Activated T-cell treated with anti-CD3 and anti-CD28 coated beads, Interleukin-2, amount 50 U/mL, for 24 hours (primary cell): ENCODE measurements at regions not wholly inside any gene's neighbourhood (a gene's known extent, or its start where the extent isn't known, plus 50 kb on each side); places are given as distances from the start of the nearest gene placed in this dataset.

Experiments
- DNase-seq: peaks from one replicate; pipeline ENCODE4 v3.0.0-alpha.2; 2020
- H3K27ac Mint-ChIP-seq: 2 replicates; pipeline ENCODE4 v1.8.0; 2020; ENCODE audit warnings: mild to moderate bottlenecking, mixed read lengths
- H3K27me3 Mint-ChIP-seq: 2 replicates; pipeline ENCODE4 v1.8.0; 2020; ENCODE audit warnings: mixed read lengths
- H3K36me3 Mint-ChIP-seq: 2 replicates; pipeline ENCODE4 v1.8.0; 2020; ENCODE audit warnings: low read depth, mixed read lengths
- H3K4me1 Mint-ChIP-seq: 2 replicates; pipeline ENCODE4 v1.8.0; 2020; ENCODE audit warnings: low read depth, mixed read lengths
- H3K4me3 Mint-ChIP-seq: 2 replicates; pipeline ENCODE4 v1.8.0; 2020; ENCODE audit warnings: mild to moderate bottlenecking, moderate library complexity, mixed read lengths
- H3K9me3 Mint-ChIP-seq: 2 replicates; pipeline ENCODE4 v1.8.0; 2020; ENCODE audit warnings: mixed read lengths

DNA sequence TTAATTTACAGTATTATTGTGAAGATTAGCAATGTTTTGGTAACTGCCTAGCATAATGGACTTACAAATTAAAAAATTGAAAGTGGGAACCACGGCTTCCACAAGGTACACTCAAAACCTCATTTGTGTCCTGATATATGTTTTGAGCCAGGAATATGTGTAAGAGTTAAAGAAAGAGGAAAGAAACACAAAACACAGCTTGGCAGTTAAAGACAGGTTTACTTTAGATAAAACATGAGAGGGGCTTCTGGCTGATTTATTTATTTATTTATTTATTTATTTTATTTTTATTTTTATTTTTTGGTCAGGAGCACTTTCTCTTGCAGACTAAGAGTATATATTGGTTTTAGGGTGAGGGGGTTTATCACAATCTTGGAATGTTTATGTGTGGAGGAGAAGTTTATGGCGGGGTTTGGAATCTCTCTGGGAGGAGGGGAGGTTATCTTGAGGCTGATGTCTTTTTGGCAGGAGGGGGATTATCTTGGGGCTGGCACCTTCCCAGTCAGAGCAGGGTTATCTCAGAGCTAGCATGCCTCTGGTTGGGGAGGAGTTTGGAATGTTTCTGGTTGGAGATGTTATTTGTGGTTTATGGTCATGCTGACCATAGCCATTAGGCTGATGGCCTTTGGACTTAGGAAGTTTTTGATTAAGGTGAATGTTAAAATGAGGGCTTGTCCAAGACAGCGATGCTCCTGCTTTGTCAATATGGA is 436.7 kb downstream of the DAD1 start:
- H3K9me3 Mint-ChIP-seq: no peaks in the 10 kb centered on the region
- no peak overlapping the region for H3K4me3 Mint-ChIP-seq
- no peaks in the 10 kb centered on the region for H3K36me3 Mint-ChIP-seq
- H3K27me3 Mint-ChIP-seq: no peaks in the 10 kb centered on the region
- DNase-seq: no peak
- H3K4me1 Mint-ChIP-seq: peaks cover 7% of the 10 kb centered on the region
- H3K27ac Mint-ChIP-seq: no peak overlapping the region

DNA sequence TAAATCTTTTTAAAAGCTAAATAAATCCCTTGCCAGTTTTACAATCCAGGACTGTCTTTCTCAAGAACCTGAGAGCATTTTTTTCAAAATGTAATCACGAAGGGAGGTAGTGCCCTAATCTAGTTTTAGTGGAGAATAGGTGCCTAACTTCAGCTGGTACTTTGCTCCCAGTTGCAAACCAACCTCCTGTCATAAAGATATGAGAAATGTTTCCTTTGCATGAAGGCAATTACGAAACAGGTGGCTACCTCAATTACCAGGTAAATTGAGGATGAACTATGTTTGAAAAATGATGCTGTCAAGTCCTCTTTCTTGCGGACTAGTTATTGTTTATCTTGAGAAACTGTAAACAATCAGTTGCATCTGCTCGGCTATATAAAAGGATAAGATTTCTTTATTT is 437.9 kb downstream of the DAD1 start:
- Mint-ChIP-seq H3K4me3 (no peak overlapping the region), H3K27ac (no peak overlapping the region), H3K4me1 (peaks cover 7% of the 10 kb centered on the region), H3K27me3 (no peaks in the 10 kb centered on the region), H3K36me3 (no peaks in the 10 kb centered on the region), H3K9me3 (no peaks in the 10 kb centered on the region)
- no peak for DNase-seq

DNA sequence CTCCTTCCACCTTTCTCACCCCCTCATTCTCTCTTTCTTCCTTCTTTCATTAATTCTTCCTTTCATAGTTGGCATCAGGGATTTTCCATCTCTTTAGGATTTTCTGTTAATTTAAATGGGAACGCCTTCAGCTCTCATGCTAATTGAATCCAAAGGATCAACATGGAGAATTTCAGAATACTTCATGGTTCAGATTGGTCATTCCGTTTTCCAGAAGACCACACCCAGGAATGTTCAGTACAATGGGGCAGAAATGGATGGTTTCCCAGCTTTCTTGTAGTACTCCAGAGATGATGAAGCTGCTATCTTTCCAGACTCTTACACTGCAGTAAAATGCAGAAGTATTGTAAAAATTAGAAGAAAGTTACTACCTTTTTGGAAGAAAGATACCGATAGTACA is 440.0 kb downstream of the DAD1 start:
- DNase-seq: no peak
- no peaks in the 10 kb centered on the region for H3K36me3 Mint-ChIP-seq
- peaks cover 7% of the 10 kb centered on the region for H3K4me1 Mint-ChIP-seq
- H3K4me3 Mint-ChIP-seq: no peak overlapping the region
- no peaks in the 10 kb centered on the region for H3K9me3 Mint-ChIP-seq
- H3K27ac Mint-ChIP-seq: no peak overlapping the region
- no peaks in the 10 kb centered on the region for H3K27me3 Mint-ChIP-seq

DNA sequence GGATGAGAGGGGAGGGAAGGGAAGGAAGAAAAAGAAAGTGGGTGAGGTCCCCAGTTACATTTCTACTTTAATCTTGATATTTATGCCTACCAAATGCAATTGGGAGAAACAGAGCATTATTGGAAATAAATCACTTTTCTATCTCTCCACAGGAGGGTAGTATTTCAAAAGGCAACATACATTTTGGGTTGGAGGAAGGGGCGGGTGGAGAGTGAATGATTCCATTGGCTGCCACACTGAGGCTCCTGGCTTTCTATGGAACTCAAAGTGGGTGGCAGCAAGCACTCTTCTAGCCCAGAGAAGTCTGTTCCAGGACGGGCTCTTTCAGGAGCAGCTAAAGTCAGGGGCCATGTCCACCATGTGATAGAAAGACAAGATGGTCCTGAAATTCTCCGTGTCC is 441.3 kb downstream of the DAD1 start:
- DNase-seq: no peak
- Mint-ChIP-seq H3K27ac (peak overlapping the region; percentile 89), H3K9me3 (no peaks in the 10 kb centered on the region), H3K4me3 (peak overlapping the region; percentile 72), H3K4me1 (peaks cover 5% of the 10 kb centered on the region), H3K27me3 (no peaks in the 10 kb centered on the region), H3K36me3 (no peaks in the 10 kb centered on the region)

DNA sequence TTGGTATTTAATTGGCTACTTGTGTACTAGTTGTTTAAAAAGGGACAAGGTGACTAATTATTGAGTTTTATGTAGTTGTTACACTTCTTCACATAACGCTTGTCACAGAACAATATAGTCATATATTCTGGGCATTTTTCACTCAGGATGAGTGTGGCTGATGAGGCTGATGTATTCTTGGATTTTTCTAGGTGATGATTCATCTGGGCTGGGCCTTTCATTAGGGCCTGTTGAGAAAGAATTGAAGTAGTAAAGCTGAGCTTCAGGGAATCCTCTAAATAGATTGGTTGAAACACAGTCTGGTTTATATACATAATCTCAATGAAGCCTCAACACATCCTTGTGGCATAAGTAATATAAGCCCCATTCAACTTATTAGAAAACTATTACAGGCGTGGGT is 445.7 kb downstream of the DAD1 start:
- Mint-ChIP-seq H3K4me3 (no peak overlapping the region), H3K27ac (no peak overlapping the region), H3K9me3 (no peaks in the 10 kb centered on the region), H3K4me1 (peaks cover 2% of the 10 kb centered on the region), H3K36me3 (no peaks in the 10 kb centered on the region), H3K27me3 (no peaks in the 10 kb centered on the region)
- DNase-seq: no peak

DNA sequence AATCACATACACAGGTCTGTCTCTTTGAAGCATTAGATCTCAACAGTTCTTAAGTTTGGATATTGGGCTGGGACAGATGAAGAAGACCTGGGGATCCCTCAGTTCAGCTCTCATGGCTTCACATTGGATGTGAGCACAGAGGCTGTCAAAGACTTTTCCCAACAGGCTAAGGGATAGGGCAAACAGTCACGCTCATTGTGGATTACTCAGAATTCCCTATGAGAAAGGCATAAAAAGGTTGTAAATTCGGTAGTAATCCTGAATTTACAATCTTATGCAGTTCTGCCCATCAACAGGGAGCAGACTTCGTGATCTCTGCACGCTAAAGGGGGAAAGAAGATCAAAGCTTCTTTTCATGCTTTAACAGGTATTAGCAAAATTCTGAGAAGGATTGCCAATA is 448.4 kb downstream of the DAD1 start:
- H3K36me3 Mint-ChIP-seq: no peaks in the 10 kb centered on the region
- H3K27ac Mint-ChIP-seq: no peak overlapping the region
- no peak overlapping the region for H3K4me3 Mint-ChIP-seq
- no peaks in the 10 kb centered on the region for H3K27me3 Mint-ChIP-seq
- H3K9me3 Mint-ChIP-seq: no peaks in the 10 kb centered on the region
- no peak for DNase-seq
- no peaks in the 10 kb centered on the region for H3K4me1 Mint-ChIP-seq

DNA sequence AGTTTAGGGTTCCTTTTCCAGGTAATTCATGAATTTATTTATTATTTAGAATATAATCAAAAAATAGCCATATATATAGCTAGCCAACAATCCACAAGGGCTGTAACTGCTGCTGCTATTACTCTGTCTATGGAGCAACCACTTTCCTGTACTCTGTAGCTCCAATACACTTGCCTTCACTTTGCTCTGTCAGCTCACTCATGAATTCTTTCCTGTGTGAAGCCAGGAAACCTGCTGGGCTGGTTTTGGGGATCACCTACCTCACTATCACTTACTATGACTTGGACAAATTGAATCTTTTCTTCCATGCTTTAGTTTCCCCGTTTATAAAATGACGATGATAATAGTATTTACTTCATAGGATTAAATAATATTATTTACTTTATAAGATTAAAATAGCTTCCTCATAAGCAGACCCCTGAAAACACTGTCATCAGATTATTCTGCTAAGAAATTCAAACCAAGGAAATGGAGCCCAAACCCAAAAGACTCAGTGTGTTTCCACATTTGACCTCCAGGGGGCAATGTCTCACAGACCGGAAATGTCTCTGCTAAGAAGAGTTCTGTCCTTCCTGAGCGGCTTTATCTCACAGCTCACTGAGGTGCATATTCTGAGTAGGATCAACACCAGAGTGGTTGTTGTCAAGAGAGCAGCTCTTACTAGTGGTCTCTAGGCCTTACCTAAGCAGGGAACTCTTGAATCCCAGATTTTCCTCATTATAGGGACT is 457.1 kb downstream of the DAD1 start:
- peak; percentile 39 for DNase-seq
- Mint-ChIP-seq H3K4me3 (no peak overlapping the region), H3K9me3 (no peaks in the 10 kb centered on the region), H3K27ac (no peak overlapping the region), H3K36me3 (no peaks in the 10 kb centered on the region), H3K27me3 (no peaks in the 10 kb centered on the region), H3K4me1 (peaks cover 4% of the 10 kb centered on the region)

DNA sequence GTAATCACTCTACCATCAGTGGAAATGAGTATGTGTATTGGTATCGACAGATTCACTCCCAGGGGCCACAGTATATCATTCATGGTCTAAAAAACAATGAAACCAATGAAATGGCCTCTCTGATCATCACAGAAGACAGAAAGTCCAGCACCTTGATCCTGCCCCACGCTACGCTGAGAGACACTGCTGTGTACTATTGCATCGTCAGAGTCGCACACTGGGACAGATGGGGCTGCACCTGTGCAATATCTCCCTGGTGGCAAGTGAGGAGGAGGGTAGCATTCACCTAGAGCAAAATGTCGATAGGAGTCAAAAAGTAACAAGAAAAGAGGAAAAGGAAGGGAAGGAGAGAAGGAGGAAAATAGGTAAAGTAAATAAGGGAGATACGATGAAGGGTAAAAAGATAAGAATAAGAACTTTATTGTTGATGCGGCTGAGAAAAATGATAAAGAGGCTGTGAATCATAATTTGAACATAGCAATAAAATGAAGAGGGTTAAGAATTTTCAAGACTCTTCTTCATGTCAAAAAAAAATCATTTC is 450.5 kb upstream of the OR4E1 start:
- Mint-ChIP-seq H3K4me1 (peaks cover 21% of the 10 kb centered on the region), H3K27me3 (no peaks in the 10 kb centered on the region), H3K9me3 (no peaks in the 10 kb centered on the region), H3K36me3 (no peaks in the 10 kb centered on the region), H3K27ac (peak overlapping the region; percentile 91), H3K4me3 (peak overlapping the region; percentile 76)
- DNase-seq: no peak

DNA sequence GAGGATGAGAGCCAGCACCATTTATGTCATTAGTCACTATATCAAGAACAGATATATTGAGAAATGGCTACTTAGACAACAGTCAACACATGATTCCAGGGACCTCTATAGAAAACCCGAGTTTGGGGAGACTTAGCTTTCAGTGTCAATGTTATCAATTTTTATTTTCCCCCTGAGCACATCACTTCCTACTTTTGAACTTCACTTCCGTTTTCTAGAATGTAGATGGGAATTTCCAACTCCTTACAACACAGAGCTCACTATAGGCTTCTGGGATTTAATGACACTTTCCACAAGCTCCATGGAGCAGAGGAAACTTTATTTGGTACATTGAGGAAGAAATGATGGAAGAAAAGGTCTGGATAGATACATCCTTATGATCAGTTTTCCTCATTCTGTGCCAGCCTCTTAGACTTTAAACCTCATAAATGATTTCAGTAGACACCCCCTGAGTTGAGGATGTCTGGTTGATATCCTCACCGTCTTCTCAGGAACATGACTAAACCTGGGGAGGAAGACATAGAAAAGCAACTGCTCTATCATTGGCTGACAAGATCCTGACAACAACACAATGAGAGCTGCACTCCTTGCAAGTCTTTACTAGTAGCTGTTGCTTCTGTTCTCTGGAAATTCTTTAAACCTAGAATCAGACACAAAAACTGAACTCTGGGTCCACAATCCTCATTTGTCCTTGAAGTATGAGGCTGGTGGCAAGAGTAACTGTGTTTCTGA is 449.4 kb upstream of the OR4E1 start:
- Mint-ChIP-seq H3K27ac (peak overlapping the region; percentile 91), H3K36me3 (no peaks in the 10 kb centered on the region), H3K4me3 (peak overlapping the region; percentile 76), H3K9me3 (no peaks in the 10 kb centered on the region), H3K4me1 (peaks cover 21% of the 10 kb centered on the region), H3K27me3 (no peaks in the 10 kb centered on the region)
- no peak for DNase-seq

DNA sequence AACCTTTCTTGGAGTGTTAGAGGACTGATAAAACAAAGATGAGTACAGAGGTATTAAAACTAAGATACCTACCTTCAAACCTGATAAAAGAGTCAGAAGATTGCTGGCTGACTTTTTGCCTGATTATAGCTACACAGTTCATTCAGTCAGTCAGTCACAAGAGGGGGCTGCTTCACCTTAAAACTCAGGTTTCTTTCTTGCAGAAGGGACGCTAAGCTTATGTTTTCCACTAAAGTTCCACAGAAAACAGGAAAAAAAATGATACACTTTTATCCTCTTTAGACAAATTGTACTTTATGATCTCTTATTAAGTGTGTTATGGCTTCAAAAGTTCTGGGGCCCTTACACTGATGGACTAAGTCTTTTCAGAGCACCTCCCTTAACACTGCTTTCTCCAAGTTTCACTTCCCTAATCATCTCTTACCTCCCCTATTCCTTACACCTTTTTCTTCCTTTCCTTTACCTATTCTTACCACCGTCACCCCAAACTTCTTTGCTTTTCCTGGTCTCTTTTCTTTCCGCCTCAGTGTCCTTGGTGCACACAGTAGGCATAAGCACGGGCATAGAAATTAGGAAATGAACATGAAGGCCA is 448.7 kb upstream of the OR4E1 start:
- no peak for DNase-seq
- Mint-ChIP-seq H3K27me3 (no peaks in the 10 kb centered on the region), H3K4me3 (peak overlapping the region; percentile 76), H3K9me3 (no peaks in the 10 kb centered on the region), H3K36me3 (no peaks in the 10 kb centered on the region), H3K27ac (peak overlapping the region; percentile 91), H3K4me1 (peaks cover 21% of the 10 kb centered on the region)

DNA sequence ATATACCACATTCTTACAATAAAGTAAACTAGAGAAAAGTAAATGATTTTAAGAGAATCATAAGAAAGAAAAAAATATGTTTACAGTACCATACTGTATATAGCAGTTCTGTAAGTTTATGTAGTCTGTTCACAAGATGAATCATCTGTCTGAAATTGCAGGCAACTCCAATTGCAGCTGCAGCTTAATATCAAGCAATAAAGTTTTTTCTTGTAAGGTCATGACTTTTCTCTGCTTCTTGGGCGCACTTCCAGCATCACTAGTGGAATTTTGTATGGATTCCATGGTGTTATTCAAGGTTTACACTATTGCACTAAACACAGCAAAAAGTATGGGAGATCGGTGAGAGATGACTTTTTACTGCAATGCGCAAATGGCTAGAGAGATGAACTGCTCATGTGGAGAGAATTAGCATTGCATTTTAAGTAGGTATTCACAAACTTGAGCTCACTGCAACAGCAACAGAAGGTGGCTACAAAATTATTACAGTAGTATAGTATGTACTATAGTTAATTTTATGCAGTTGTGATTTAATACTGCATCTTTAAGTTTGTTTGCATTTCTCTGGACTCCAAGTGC is 445.4 kb upstream of the OR4E1 start:
- Mint-ChIP-seq H3K4me1 (peaks cover 19% of the 10 kb centered on the region), H3K27ac (peak overlapping the region; percentile 67), H3K27me3 (no peaks in the 10 kb centered on the region), H3K9me3 (no peaks in the 10 kb centered on the region), H3K4me3 (peak overlapping the region; percentile 58), H3K36me3 (no peaks in the 10 kb centered on the region)
- no peak for DNase-seq

DNA sequence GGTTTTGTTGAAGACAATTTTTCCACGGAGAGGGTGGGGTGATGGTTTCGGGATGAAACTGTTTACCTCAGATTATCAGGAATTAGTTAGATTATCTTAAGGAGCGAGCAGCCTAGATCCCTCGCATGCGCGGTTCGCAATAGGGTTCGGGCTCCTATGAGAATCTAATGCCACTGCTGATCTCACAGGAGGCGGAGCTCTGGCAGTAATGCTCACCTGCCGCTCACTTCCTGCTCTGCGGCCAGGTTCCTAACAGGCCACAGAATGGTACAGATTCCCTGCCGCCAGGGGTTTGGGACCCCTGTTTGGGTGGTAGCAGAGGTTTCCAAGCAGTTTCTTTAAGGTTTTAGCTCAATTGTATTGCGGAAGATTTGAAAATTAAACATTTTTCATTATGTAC is 439.8 kb upstream of the OR4E1 start:
- H3K9me3 Mint-ChIP-seq: no peaks in the 10 kb centered on the region
- no peak for DNase-seq
- H3K27ac Mint-ChIP-seq: peak overlapping the region; percentile 84
- H3K4me3 Mint-ChIP-seq: peak overlapping the region; percentile 72
- peaks cover 20% of the 10 kb centered on the region for H3K4me1 Mint-ChIP-seq
- H3K27me3 Mint-ChIP-seq: no peaks in the 10 kb centered on the region
- H3K36me3 Mint-ChIP-seq: no peaks in the 10 kb centered on the region

DNA sequence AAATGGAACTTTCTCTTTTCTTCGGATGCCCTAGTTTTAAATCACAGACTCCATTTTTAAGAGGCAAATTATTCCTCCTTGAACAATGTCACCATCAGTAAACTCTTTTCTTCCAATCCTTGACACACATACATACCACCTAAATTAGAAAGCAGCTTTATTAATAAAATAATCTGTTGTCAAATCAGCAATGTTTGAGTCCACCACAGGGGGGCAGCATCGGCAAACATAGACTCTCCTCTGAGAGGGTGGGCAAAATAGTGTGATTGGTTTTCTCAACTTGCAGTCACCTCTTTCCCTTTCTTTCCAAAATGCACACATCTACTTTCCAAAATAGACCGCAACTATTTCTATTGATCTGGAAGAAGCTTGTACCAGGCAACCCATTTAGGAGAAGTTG is 438.4 kb upstream of the OR4E1 start:
- DNase-seq: peak; percentile 60
- Mint-ChIP-seq H3K27me3 (no peaks in the 10 kb centered on the region), H3K9me3 (no peaks in the 10 kb centered on the region), H3K36me3 (no peaks in the 10 kb centered on the region), H3K27ac (peak overlapping the region; percentile 82), H3K4me1 (peaks cover 32% of the 10 kb centered on the region), H3K4me3 (peak overlapping the region; percentile 72)

DNA sequence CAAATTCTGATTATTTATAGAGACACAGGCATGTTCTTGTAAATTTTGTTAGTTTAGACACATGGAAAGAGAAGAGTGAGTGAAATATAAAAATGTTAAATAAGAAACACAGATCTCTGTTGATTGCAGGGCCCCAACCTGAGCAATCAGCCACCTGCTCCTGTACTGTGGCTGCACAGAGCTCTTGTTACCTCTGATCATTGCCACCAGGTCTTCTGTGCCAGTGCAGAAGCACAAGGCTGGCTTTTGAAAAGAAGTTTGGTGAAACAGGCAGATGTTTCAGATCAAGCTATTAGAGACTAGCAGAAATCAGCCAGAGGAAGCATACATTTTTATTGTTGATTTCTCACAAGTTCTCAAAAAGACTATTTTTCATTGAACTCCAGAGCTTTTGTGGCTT is 434.1 kb upstream of the OR4E1 start:
- Mint-ChIP-seq H3K9me3 (no peaks in the 10 kb centered on the region), H3K27me3 (no peaks in the 10 kb centered on the region), H3K27ac (peak overlapping the region; percentile 84), H3K36me3 (no peaks in the 10 kb centered on the region), H3K4me1 (peaks cover 36% of the 10 kb centered on the region), H3K4me3 (no peak overlapping the region)
- DNase-seq: no peak
